ENCODE measurements at regions not wholly inside any gene's neighbourhood (a gene's known extent, or its start where the extent isn't known, plus 50 kb on each side); places are given as distances from the start of the nearest gene placed in this dataset.
"Not testable (repeated sequence)": the region's sequence is repeated elsewhere in the genome, so short reads cannot be mapped to it uniquely, and the experiment has no call there.

- no peak for DNase-seq
These were observed 168.2 kb downstream of the KIF26A start for GRCh38 chr14:104306450-104307040.

GRCh38 chr14:104307246-104307626 is 168.8 kb downstream of the KIF26A start:
- DNase-seq: no peak

GRCh38 chr14:104307627-104308401 is 169.4 kb downstream of the KIF26A start:
- DNase-seq: no peak

- DNase-seq: not testable (repeated sequence)
These were observed 170.1 kb downstream of the KIF26A start for GRCh38 chr14:104308534-104308933.

- DNase-seq: no peak
These were observed 171.4 kb downstream of the KIF26A start for GRCh38 chr14:104309657-104310369.

- DNase-seq: no peak
These were observed 173.0 kb downstream of the KIF26A start for GRCh38 chr14:104311358-104311757.

- no peak for DNase-seq
These were observed 175.3 kb downstream of the KIF26A start for GRCh38 chr14:104313674-104314073.

GRCh38 chr14:104314251-104314941 is 176.0 kb downstream of the KIF26A start:
- DNase-seq: no peak

- DNase-seq: no peak
These were observed 176.8 kb downstream of the KIF26A start for GRCh38 chr14:104315169-104315568.

- no peak for DNase-seq
These were observed 177.2 kb downstream of the KIF26A start for GRCh38 chr14:104315625-104316024.

GRCh38 chr14:104316121-104316722 is 177.8 kb downstream of the KIF26A start:
- no peak for DNase-seq

GRCh38 chr14:104316723-104317491 is 178.5 kb downstream of the KIF26A start:
- DNase-seq: no peak

GRCh38 chr14:104317492-104317805 is 179.1 kb downstream of the KIF26A start:
- no peak for DNase-seq

- DNase-seq: no peak
These were observed 179.7 kb downstream of the KIF26A start for GRCh38 chr14:104317975-104318557.

- DNase-seq: no peak
These were observed 180.4 kb downstream of the KIF26A start for GRCh38 chr14:104318558-104319490.

GRCh38 chr14:104319491-104320241 is 181.3 kb downstream of the KIF26A start:
- no peak for DNase-seq

GRCh38 chr14:104320611-104321086 is 182.3 kb downstream of the KIF26A start:
- no peak for DNase-seq

- DNase-seq: no peak
These were observed 182.9 kb downstream of the KIF26A start for GRCh38 chr14:104321088-104321801.

GRCh38 chr14:104321802-104322130 is 183.4 kb downstream of the KIF26A start:
- DNase-seq: no peak
